Cardiac muscle cell (in vitro differentiated cells and primary cell): ENCODE measurements at regions not wholly inside any gene's neighbourhood (a gene's known extent, or its start where the extent isn't known, plus 50 kb on each side); places are given as distances from the start of the nearest gene placed in this dataset.

ENCODE experiments used
- DNase-seq, 2 donors: peaks; one replicate each; pipeline versions ENCODE4 v3.0.0 to v3.0.0-alpha.2; 2010 to 2017; ENCODE audit warnings: low read depth in 1 of 2, low spot score in 1 of 2
- H3K27ac ChIP-seq: fragments of 200-600 bp; sonication (generic); 2 replicates; pipeline ENCODE4 v1.5.1; 2016
- H3K27me3 ChIP-seq: fragments of 200-600 bp; sonication (generic); 2 replicates; pipeline ENCODE4 v1.6.0; 2016; ENCODE audit warnings: control low read depth
- H3K36me3 ChIP-seq: fragments of 200-600 bp; sonication (generic); 2 replicates; pipeline ENCODE4 v1.5.1; 2016; ENCODE audit warnings: control low read depth
- H3K4me1 ChIP-seq: fragments of 200-600 bp; sonication (generic); 2 replicates; pipeline ENCODE4 v1.8.1; 2017; ENCODE audit warnings: low read depth, mild to moderate bottlenecking, mixed run types
- H3K4me3 ChIP-seq: fragments of 200-600 bp; sonication (generic); 2 replicates; pipeline ENCODE4 v1.5.1; 2016; ENCODE audit warnings: mild to moderate bottlenecking
- H3K9me3 ChIP-seq: fragments of 200-600 bp; sonication (generic); 2 replicates; pipeline ENCODE4 v1.5.1; 2017; ENCODE audit warnings: low read depth, mild to moderate bottlenecking, control low read depth
- CTCF ChIP-seq: IDR thresholded peaks from 2 replicates; pipeline ENCODE4 v1.5.1; 2012; ENCODE audit warnings: low read depth, mild to moderate bottlenecking, low read length

GRCh38 chrX:150184491-150184890, 178.6 kb upstream of the MAMLD1 start:
- no peaks in the 10 kb centered on the region for H3K36me3 ChIP-seq
- no peak for TF ChIP-seq CTCF
- no peak for DNase-seq

GRCh38 chrX:150185766-150186165, 177.4 kb upstream of the MAMLD1 start:
- no peaks in the 10 kb centered on the region for H3K36me3 ChIP-seq
- no peaks in the 10 kb centered on the region for H3K9me3 ChIP-seq
- no peaks in the 10 kb centered on the region for H3K27me3 ChIP-seq
- no peaks in the 10 kb centered on the region for H3K4me1 ChIP-seq
- no peak for DNase-seq
- H3K4me3 ChIP-seq, result no peak overlapping the region
- no peak for TF ChIP-seq CTCF
- no peak overlapping the region for H3K27ac ChIP-seq

More at GRCh38 chrX:150184491-150184890, 178.6 kb upstream of the MAMLD1 start:
- H3K4me3 ChIP-seq, result no peak overlapping the region
- no peaks in the 10 kb centered on the region for H3K9me3 ChIP-seq
- no peak overlapping the region for H3K27ac ChIP-seq
- no peaks in the 10 kb centered on the region for H3K27me3 ChIP-seq
- no peaks in the 10 kb centered on the region for H3K4me1 ChIP-seq

- no peak for DNase-seq
- Histone ChIP-seq H3K4me3 (no peak overlapping the region), H3K27ac (no peak overlapping the region), H3K36me3 (no peaks in the 10 kb centered on the region), H3K4me1 (no peaks in the 10 kb centered on the region), H3K9me3 (no peaks in the 10 kb centered on the region), H3K27me3 (no peaks in the 10 kb centered on the region)
- no peak for TF ChIP-seq CTCF
Observed at GRCh38 chrX:150192816-150193215, 170.3 kb upstream of the MAMLD1 start.

GRCh38 chrX:150196285-150196684, 166.8 kb upstream of the MAMLD1 start:
- Histone ChIP-seq H3K27me3 (no peaks in the 10 kb centered on the region), H3K36me3 (no peaks in the 10 kb centered on the region), H3K9me3 (no peaks in the 10 kb centered on the region), H3K27ac (no peak overlapping the region), H3K4me1 (no peaks in the 10 kb centered on the region), H3K4me3 (no peak overlapping the region)
- no peak for TF ChIP-seq CTCF
- no peak for DNase-seq

- no peaks in the 10 kb centered on the region for H3K9me3 ChIP-seq
- no peak overlapping the region for H3K4me3 ChIP-seq
- no peaks in the 10 kb centered on the region for H3K4me1 ChIP-seq
- no peak overlapping the region for H3K27ac ChIP-seq
- H3K27me3 ChIP-seq, result no peaks in the 10 kb centered on the region
- no peaks in the 10 kb centered on the region for H3K36me3 ChIP-seq
- no peak for TF ChIP-seq CTCF
- no peak for DNase-seq
Observed at GRCh38 chrX:150197388-150197787, 165.7 kb upstream of the MAMLD1 start.

GRCh38 chrX:150198776-150199175, 164.3 kb upstream of the MAMLD1 start:
- no peaks in the 10 kb centered on the region for H3K9me3 ChIP-seq
- TF ChIP-seq CTCF, result no peak
- no peaks in the 10 kb centered on the region for H3K36me3 ChIP-seq
- H3K4me3 ChIP-seq, result no peak overlapping the region
- no peak for DNase-seq
- H3K27ac ChIP-seq, result no peak overlapping the region
- no peaks in the 10 kb centered on the region for H3K27me3 ChIP-seq
- H3K4me1 ChIP-seq, result no peaks in the 10 kb centered on the region
